ENCODE measurements at regions not wholly inside any gene's neighbourhood (a gene's known extent, or its start where the extent isn't known, plus 50 kb on each side); places are given as distances from the start of the nearest gene placed in this dataset.

DNA sequence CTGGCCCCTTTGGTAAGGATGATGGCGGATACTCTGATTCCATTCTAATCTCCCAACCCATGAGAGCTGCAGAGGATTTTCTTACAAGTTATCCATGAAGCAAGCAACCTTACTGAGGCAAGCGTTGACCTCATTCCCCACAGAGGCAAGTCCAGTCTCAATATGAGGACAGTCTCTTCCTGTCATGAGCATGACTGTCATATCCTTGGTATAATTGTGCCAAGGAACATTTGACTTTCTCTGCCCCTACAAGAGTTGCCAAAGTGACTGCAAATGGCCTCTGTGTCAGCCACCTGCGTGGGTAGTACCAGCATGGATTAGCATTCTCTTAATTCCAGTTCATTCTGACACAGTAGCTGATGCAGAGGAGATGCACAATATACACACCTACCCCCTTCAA is 71.2 kb upstream of the TMEM158 start:
- DNase-seq (ENCODE audit: low read depth, low spot score) (no peak), FAIRE-seq (no peak)
- CTCF ChIA-PET: no interaction called here
- intact Hi-C loops (cut with micrococcal nuclease) (no loop called here), dilution Hi-C loops (cut with MboI; ENCODE audit: extremely low pct_ligation_motif_present, low sequenced_read_pairs) (no loop called here)
- Histone ChIP-seq H3K79me2 (ENCODE audit: control insufficient read depth, insufficient read depth, low read length) (no peaks in the 10 kb centered on the region), H3K9me3 (replicated peaks; ENCODE audit: control insufficient read depth, insufficient read depth, low read length) (no peaks in the 10 kb centered on the region), H3K4me1 (ENCODE audit: control insufficient read depth, extremely low read depth, insufficient read depth, low read length) (no peaks in the 10 kb centered on the region), H3K27me3 (ENCODE audit: control insufficient read depth in 2 of 2, insufficient read depth in 2 of 2, low read length in 2 of 2) (peaks cover 12 to 26% of the 10 kb centered on the region in 2 experiments), H3K4me2 (ENCODE audit: insufficient read depth, low read length) (no peak overlapping the region), H3K9ac (replicated peaks; ENCODE audit: extremely low read depth, insufficient read depth, low read length) (no peak overlapping the region), H2AFZ (ENCODE audit: low read depth, low read length) (no peak overlapping the region), H4K20me1 (replicated peaks; ENCODE audit: control insufficient read depth, extremely low read depth, insufficient read depth, low read length) (no peaks in the 10 kb centered on the region), H3K9me1 (replicated peaks; ENCODE audit: control insufficient read depth, extremely low read depth, insufficient read depth, low read length) (no peaks in the 10 kb centered on the region), H3K36me3 (ENCODE audit: control insufficient read depth in 2 of 2, extremely low read depth in 1 of 2, insufficient read depth in 2 of 2, low read length in 2 of 2) (no peaks in the 10 kb centered on the region), H3K27ac (ENCODE audit: insufficient read depth, low read depth, low read length) (no peak overlapping the region), H3K4me3 (replicated peaks in 1 of 3; ENCODE audit: insufficient read depth in 1 of 3, low read depth in 1 of 3, low read length in 3 of 3) (no peak overlapping the region)
- TF ChIP-seq JUN (IDR thresholded peaks at IDR 0.05; ENCODE audit: borderline replicate concordance, insufficient read depth, insufficient read length, low read depth): no peak
- no peak for TF ChIP-seq POLR2A (IDR thresholded peaks at IDR 0.05; ENCODE audit: low read depth, low read length)
- no peak for TF ChIP-seq POLR2AphosphoS5 (IDR thresholded peaks at IDR 0.05; ENCODE audit: insufficient read depth, low read depth, low read length)
- TF ChIP-seq EZH2 (IDR thresholded peaks at IDR 0.05; ENCODE audit: borderline replicate concordance, low read depth, low read length, severe bottlenecking): no peak
- no peak for TF ChIP-seq FOS (IDR thresholded peaks at IDR 0.05; ENCODE audit: borderline replicate concordance, insufficient read depth, low read length)
- TF ChIP-seq, protein P1, sequence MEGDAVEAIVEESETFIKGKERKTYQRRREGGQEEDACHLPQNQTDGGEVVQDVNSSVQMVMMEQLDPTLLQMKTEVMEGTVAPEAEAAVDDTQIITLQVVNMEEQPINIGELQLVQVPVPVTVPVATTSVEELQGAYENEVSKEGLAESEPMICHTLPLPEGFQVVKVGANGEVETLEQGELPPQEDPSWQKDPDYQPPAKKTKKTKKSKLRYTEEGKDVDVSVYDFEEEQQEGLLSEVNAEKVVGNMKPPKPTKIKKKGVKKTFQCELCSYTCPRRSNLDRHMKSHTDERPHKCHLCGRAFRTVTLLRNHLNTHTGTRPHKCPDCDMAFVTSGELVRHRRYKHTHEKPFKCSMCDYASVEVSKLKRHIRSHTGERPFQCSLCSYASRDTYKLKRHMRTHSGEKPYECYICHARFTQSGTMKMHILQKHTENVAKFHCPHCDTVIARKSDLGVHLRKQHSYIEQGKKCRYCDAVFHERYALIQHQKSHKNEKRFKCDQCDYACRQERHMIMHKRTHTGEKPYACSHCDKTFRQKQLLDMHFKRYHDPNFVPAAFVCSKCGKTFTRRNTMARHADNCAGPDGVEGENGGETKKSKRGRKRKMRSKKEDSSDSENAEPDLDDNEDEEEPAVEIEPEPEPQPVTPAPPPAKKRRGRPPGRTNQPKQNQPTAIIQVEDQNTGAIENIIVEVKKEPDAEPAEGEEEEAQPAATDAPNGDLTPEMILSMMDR (IDR thresholded peaks at IDR 0.05; ENCODE audit: extremely low read depth in 1 of 2, insufficient read depth in 1 of 2, low read depth in 1 of 2, low read length in 2 of 2): no peak
- TF ChIP-seq, protein P2, sequence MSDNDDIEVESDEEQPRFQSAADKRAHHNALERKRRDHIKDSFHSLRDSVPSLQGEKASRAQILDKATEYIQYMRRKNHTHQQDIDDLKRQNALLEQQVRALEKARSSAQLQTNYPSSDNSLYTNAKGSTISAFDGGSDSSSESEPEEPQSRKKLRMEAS (IDR thresholded peaks at IDR 0.05; ENCODE audit: insufficient read depth, insufficient read length): no peak
- no peak for TF ChIP-seq GATA2 (IDR thresholded peaks at IDR 0.05; ENCODE audit: insufficient read depth, insufficient read length, low read depth, low read length)
- no peak for TF ChIP-seq MYC (IDR thresholded peaks at IDR 0.05; ENCODE audit: low read depth, low read length)
- BruUV-seq (replicated peaks): no TSS peak
- POLR2A ChIA-PET: no interaction called here
